GM23248 (cell line): ENCODE measurements at regions not wholly inside any gene's neighbourhood (a gene's known extent, or its start where the extent isn't known, plus 50 kb on each side); places are given as distances from the start of the nearest gene placed in this dataset.

Experiments used
- DNase-seq: peaks from one replicate; pipeline ENCODE4 v3.0.0-alpha.2; 2015
- H2AFZ ChIP-seq: fragments of 200-600 bp; sonication (generic); 2 replicates; pipeline ENCODE4 v1.6.1; 2016; ENCODE audit warnings: antibody characterized with exemption
- H3F3A ChIP-seq: fragments of 200-600 bp; sonication (generic); 2 replicates; pipeline ENCODE4 v1.6.1; 2016; ENCODE audit warnings: mild to moderate bottlenecking, antibody characterized with exemption, mixed run types; ENCODE audit not compliant: insufficient read depth
- H3K27ac ChIP-seq: fragments of 200-600 bp; sonication (generic); 2 replicates; pipeline ENCODE4 v1.5.1; 2016; ENCODE audit warnings: mild to moderate bottlenecking
- H3K27me3 ChIP-seq: fragments of 200-600 bp; sonication (generic); replicated peaks from 2 replicates; pipeline ENCODE4 v1.6.1; 2016; ENCODE audit warnings: mild to moderate bottlenecking; ENCODE audit not compliant: insufficient read depth
- H3K36me3 ChIP-seq: fragments of 200-600 bp; sonication (generic); 2 replicates; pipeline ENCODE4 v1.6.1; 2016; ENCODE audit warnings: low read depth, mild to moderate bottlenecking
- H3K4me1 ChIP-seq: fragments of 200-600 bp; sonication (generic); 2 replicates; pipeline ENCODE4 v1.6.1; 2016; ENCODE audit warnings: mild to moderate bottlenecking; ENCODE audit not compliant: insufficient read depth
- H3K4me2 ChIP-seq: fragments of 200-600 bp; sonication (generic); one replicate; pipeline ENCODE4 v1.6.1; 2016; ENCODE audit warnings: mild to moderate bottlenecking; ENCODE audit not compliant: unreplicated experiment
- H3K4me3 ChIP-seq: fragments of 200-600 bp; sonication (generic); 2 replicates; pipeline ENCODE4 v1.5.1; 2016; ENCODE audit warnings: mild to moderate bottlenecking
- H3K79me2 ChIP-seq: fragments of 200-600 bp; sonication (generic); 2 replicates; pipeline ENCODE4 v1.6.1; 2016; ENCODE audit warnings: mild to moderate bottlenecking; ENCODE audit not compliant: insufficient read depth
- H3K9ac ChIP-seq: fragments of 200-600 bp; sonication (generic); 2 replicates; pipeline ENCODE4 v1.6.1; 2016; ENCODE audit warnings: mild to moderate bottlenecking
- H3K9me2 ChIP-seq: fragments of 200-600 bp; sonication (generic); 2 replicates; pipeline ENCODE4 v1.6.1; 2016; ENCODE audit warnings: mixed run types, mild to moderate bottlenecking, moderate library complexity; ENCODE audit not compliant: insufficient read depth
- H3K9me3 ChIP-seq: fragments of 200-600 bp; sonication (generic); one replicate; pipeline ENCODE4 v1.6.1; 2017; ENCODE audit warnings: low read depth
- H4K20me1 ChIP-seq: fragments of 200-600 bp; sonication (generic); 2 replicates; pipeline ENCODE4 v1.6.0; 2016; ENCODE audit not compliant: insufficient read depth
- EZH2 ChIP-seq: fragments of 200-600 bp; sonication (generic); IDR thresholded peaks from 2 replicates; pipeline ENCODE4 v1.6.1; 2018; ENCODE audit warnings: antibody characterized with exemption, mild to moderate bottlenecking; ENCODE audit not compliant: insufficient read depth, poor library complexity, severe bottlenecking
- EZH2phosphoT487 ChIP-seq: fragments of 200-600 bp; sonication (generic); IDR thresholded peaks from 2 replicates; pipeline ENCODE4 v1.6.1; 2018; ENCODE audit warnings: antibody characterized with exemption, moderate library complexity, mild to moderate bottlenecking, low read depth; ENCODE audit not compliant: insufficient read depth
- WGBS, 2 experiments: methylation state at CpG; one replicate each; pipeline ENCODE4 v1.1.6; 2015 to 2017; ENCODE audit warnings: low lambda C conversion rate in 2 of 2, low coverage in 1 of 2; ENCODE audit errors: missing lambda C conversion rate in 2 of 2; 5-methylcytosine and 5-hydroxymethylcytosine counted together
- in situ Hi-C: fragments of 300-500 bp; cut with MboI; formaldehyde crosslinking; loops from 2 replicates; pipeline ENCODE4 v1.15.0; 2020

DNA sequence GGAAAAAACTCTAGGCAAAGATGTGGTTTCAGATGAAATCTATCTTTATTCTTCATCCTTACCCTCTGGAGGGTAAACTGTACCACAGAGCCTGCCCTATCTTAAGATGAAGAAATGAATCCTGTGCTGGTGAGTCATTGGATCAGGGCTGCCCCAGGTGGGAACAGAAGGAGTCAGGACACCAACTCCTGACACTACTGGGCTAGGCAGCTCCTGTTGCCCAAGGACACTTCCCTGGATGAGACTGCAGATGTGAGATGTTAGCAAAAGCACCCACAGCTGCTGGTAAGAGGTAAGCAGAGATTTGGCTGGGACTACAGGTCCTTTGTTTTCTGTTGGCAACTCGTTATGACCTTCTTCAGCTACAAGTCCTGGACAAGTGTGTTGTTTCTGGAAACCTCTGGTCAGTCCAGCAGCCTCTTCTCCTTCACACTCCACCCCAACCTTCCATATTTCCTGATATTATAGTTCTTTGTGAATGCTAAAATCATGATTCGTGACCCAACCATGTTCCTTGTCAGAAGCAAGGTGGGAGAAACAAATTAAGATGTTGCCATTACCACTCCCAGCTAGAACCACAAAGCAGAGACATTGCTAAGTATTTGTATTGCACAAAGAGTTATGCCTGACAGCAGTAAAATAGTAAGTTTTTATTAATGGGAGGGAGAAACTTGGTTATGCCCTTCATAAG is 104.2 kb upstream of the TGFBR2 start:
- Histone ChIP-seq H3K9ac (no peak overlapping the region), H3K4me3 (no peak overlapping the region), H3K27ac (peak overlapping the region; percentile 51), H3K36me3 (no peaks in the 10 kb centered on the region), H2AFZ (no peak overlapping the region), H3K79me2 (no peaks in the 10 kb centered on the region), H3K9me3 (no peaks in the 10 kb centered on the region), H4K20me1 (no peaks in the 10 kb centered on the region), H3K9me2 (no peaks in the 10 kb centered on the region), H3K27me3 (no peaks in the 10 kb centered on the region), H3K4me2 (peak overlapping the region; percentile 13), H3F3A (peaks cover 21% of the 10 kb centered on the region), H3K4me1 (peaks cover 34% of the 10 kb centered on the region)
- WGBS, 2 experiments, result 92 to 98% methylated on average over 2 of the region's 2 CpGs
- no peak for DNase-seq
- in situ Hi-C loops, result no loop called here
- no peak for TF ChIP-seq EZH2
- TF ChIP-seq EZH2phosphoT487, result no peak

DNA sequence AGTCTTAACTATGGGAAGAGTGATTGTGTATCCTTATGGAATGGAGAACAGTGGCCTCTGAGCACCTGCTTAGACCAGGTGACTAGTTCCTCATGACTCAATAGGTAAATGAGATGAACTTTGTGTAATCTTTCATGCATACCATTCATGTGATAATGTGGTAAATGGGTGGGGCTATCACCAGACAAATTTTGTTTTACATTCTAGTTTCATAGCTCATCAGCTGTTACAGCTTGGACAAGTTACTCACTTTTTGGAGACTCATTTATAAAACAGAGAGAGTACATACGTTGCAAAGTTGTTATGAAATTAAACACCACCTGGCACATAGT is 103.7 kb upstream of the TGFBR2 start:
- H4K20me1 ChIP-seq, result no peaks in the 10 kb centered on the region
- no peak overlapping the region for H2AFZ ChIP-seq
- H3K9me2 ChIP-seq, result no peaks in the 10 kb centered on the region
- H3K9me3 ChIP-seq, result no peaks in the 10 kb centered on the region
- peaks cover 19% of the 10 kb centered on the region for H3F3A ChIP-seq
- no peaks in the 10 kb centered on the region for H3K27me3 ChIP-seq
- H3K4me2 ChIP-seq, result peak overlapping the region; percentile 13
- TF ChIP-seq EZH2, result no peak
- TF ChIP-seq EZH2phosphoT487, result no peak
- in situ Hi-C loops, result no loop called here
- 0% methylated on average over 1 of the region's 1 CpG for WGBS, 2 experiments
- H3K36me3 ChIP-seq, result no peaks in the 10 kb centered on the region
- peak overlapping the region; percentile 51 for H3K27ac ChIP-seq
- H3K9ac ChIP-seq, result no peak overlapping the region
- H3K79me2 ChIP-seq, result no peaks in the 10 kb centered on the region
- H3K4me1 ChIP-seq, result peaks cover 30% of the 10 kb centered on the region
- peak; percentile 78 for DNase-seq
- H3K4me3 ChIP-seq, result no peak overlapping the region

DNA sequence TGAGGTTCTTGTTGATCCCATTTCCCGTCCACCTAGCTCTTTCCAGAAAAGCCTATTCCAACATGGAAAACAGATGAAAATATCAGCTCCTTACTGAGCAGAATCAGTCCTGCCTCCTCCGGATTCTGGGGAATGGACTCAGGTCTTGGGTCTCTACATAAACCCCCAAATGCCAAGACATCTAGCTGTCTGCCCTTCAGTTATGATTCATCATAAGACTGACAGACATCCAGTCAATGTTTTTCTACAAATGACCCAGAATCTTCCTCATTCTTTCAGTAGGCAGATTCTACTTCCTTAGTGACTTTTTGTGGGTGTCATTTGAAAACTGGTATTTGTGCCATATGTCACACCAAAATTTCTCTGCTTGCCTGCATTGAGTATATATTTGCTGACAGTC is 103.0 kb upstream of the TGFBR2 start:
- H3K79me2 ChIP-seq, result no peaks in the 10 kb centered on the region
- H2AFZ ChIP-seq, result no peak overlapping the region
- no peaks in the 10 kb centered on the region for H3K9me2 ChIP-seq
- H3K4me1 ChIP-seq, result peaks cover 30% of the 10 kb centered on the region
- no peak for TF ChIP-seq EZH2phosphoT487
- no peak for TF ChIP-seq EZH2
- peak overlapping the region; percentile 0 for H3K4me2 ChIP-seq
- no peaks in the 10 kb centered on the region for H3K36me3 ChIP-seq
- no peaks in the 10 kb centered on the region for H3K9me3 ChIP-seq
- 89 to 93% methylated on average over 2 of the region's 2 CpGs for WGBS, 2 experiments
- H3K27me3 ChIP-seq, result no peaks in the 10 kb centered on the region
- H3F3A ChIP-seq, result peaks cover 14% of the 10 kb centered on the region
- peak overlapping the region; percentile 51; the same call in 1 of the 2 replicates for H3K27ac ChIP-seq
- H3K9ac ChIP-seq, result no peak overlapping the region
- H4K20me1 ChIP-seq, result no peaks in the 10 kb centered on the region
- no peak overlapping the region for H3K4me3 ChIP-seq
- no peak for DNase-seq
- in situ Hi-C loops, result no loop called here

DNA sequence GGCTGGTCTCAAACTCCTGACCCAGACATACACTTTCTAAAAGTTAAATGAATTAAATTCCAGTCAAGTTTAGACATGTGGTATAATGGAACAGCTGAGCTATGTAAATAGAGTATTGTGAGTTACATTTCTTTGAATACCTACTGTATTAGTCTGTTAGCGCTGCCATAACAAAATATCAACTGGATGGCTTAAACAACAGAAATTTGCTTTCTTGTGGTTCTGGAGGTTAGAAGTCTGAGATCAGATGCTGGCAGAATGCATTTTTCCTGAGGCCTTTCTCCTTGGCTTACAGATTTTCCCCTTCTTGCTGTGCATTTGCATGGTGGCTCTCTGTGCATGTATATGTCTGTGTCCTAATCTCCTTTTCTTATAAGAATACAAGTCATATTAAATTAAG is 101.5 kb upstream of the TGFBR2 start:
- no peaks in the 10 kb centered on the region for H3K9me3 ChIP-seq
- no peak for TF ChIP-seq EZH2phosphoT487
- no peak for TF ChIP-seq EZH2
- no peak overlapping the region for H3K4me3 ChIP-seq
- H4K20me1 ChIP-seq, result no peaks in the 10 kb centered on the region
- in situ Hi-C loops, result no loop called here
- no peak overlapping the region for H2AFZ ChIP-seq
- WGBS, 2 experiments, result 97 to 100% methylated on average over 1 of the region's 1 CpG
- peaks cover 14% of the 10 kb centered on the region for H3F3A ChIP-seq
- DNase-seq, result no peak
- no peaks in the 10 kb centered on the region for H3K36me3 ChIP-seq
- no peaks in the 10 kb centered on the region for H3K9me2 ChIP-seq
- no peaks in the 10 kb centered on the region for H3K79me2 ChIP-seq
- H3K4me1 ChIP-seq, result peaks cover 30% of the 10 kb centered on the region
- no peak overlapping the region for H3K9ac ChIP-seq
- no peak overlapping the region for H3K4me2 ChIP-seq
- no peaks in the 10 kb centered on the region for H3K27me3 ChIP-seq
- H3K27ac ChIP-seq, result no peak overlapping the region
